DMS79 (cell line): ENCODE measurements at regions not wholly inside any gene's neighbourhood (a gene's known extent, or its start where the extent isn't known, plus 50 kb on each side); places are given as distances from the start of the nearest gene placed in this dataset.
"Not testable (repeated sequence)": the region's sequence is repeated elsewhere in the genome, so short reads cannot be mapped to it uniquely, and the experiment has no call there.

Source experiments
- DNase-seq: peaks from one replicate; lab custom pipeline; 2025; lab: John Stamatoyannopoulos, UW

DNA sequence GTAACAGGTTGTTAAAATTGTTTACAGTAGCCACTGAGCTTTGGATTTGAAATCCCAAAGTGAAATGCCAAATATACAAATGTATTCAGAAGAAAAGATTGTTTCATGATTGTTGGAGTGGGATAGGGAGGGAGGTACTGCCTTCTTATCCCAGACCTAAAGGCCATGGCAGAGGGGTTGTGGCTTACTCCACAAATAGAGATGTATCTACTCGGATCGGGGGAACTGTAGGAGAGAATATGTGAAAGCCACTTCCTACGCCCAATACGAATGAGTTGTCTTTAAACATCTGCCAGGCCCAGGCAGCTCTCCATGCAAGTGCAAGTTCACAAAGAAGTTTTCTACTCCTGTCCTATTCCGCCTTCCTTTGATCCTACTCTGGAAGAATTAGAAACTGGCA, 150.2 kb upstream of the PRSS12 start:
- DNase-seq = not testable (repeated sequence)

DNA sequence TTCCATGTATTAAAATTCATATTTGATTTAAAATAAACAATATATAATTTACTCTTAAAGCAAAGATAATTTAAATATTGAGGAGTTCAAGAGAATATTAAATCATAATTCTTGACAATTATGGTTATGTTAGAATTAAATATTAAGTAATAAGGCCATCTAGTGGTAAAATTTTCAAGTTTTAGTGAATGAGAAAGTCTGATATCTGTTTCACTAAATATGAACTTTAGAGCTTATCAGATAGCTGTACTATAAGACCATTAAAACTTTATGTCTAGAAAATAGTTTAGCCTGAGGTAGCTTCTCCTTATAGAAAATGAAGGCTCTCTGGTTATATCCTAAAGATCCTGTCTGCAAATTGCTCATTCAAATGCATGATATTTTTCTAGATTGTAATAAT, 152.1 kb upstream of the PRSS12 start:
- DNase-seq = not testable (repeated sequence)

DNA sequence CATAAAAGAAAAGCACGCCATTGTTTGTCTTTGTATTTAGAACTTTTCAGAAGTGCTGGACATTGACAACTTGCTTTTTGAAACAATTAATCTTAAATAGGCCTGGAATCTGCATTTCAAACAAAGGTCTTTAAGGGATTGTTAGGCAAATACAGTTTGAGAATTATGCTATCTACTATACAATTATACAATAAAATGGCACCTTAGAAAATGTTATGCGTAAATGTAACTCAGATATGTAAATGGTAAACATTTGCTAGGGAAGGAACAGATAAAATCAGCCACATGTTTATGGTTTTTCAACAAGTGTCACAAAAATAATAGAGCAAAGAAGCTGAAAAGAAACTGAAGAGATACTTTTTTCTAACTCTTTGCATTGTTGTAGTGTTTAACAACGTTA, 152.7 kb upstream of the PRSS12 start:
- not testable (repeated sequence) for DNase-seq

DNA sequence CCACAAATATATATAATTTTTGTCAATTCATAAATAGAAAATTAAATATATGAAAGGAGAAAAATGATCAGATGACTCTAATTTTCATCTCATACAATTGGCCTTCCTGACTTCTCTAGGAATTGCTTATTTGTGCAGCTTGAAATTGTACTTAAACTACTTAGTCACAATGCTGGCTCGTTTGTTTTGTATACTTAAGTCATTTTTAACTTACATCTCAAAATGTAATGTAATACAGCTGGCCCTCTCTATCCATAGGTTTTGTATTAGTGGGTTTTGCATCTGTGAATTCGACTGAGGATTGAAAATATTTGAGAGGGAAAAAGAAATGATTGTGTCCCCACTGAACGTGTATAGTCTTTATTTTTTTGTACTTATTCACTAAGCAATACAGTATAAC, 160.1 kb upstream of the PRSS12 start:
- not testable (repeated sequence) for DNase-seq

DNA sequence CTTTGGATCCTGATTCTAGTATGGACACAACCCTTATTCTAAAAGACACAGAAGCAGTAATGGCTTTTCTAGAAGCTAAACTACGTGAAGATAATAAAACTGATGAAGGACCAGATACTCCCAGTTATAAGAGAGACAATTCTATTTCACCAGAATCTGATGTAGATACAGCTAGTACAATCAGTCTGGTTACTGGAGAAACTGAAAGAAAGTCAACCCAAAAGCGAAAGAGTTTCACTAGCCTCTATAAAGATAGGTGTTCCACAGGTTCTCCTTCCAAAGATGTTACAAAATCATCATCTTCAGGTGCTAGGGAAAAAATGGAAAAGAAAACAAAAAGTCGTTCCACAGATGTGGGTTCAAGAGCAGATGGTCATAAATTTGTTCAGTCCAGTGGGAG, 161.5 kb upstream of the PRSS12 start:
- DNase-seq = not testable (repeated sequence)

DNA sequence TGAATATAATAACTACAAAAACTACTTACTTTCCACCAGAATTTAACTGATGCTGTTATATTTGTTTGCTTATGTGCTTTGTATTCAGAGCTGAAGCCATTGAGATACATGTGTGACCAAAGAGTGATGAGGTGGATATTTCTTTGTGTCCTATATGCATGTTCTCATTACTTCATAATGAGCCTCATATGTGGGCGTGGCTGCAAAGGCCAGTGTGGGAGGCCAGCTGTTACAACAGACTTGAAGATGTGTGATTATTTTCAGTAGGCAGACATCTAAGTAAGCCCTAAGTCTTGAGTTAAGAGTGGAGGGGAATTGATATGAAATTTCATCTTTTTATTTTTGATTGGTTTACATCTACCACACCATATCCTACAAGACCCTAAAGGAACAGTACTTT, 163.3 kb upstream of the PRSS12 start:
- DNase-seq = not testable (repeated sequence)

DNA sequence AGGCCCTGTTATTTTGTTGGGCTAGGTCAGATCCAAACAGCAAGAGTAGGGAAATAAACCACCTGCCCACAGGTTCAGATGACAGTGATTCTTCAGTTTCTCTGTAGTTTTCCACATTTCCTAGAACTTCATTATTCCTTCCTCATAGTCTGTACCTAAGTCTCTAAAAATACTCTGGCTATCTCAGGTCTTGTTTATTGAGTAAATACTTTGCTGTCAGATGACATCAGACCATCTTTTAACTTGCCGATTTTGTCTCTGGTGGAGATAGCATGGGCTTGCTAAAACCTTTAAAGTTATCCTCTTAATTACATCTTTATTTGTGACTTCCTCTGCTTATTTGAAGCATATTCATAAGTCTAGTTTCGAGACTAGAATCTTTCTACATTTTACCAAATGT, 155.1 kb upstream of the METTL14 start:
- DNase-seq = not testable (repeated sequence)

DNA sequence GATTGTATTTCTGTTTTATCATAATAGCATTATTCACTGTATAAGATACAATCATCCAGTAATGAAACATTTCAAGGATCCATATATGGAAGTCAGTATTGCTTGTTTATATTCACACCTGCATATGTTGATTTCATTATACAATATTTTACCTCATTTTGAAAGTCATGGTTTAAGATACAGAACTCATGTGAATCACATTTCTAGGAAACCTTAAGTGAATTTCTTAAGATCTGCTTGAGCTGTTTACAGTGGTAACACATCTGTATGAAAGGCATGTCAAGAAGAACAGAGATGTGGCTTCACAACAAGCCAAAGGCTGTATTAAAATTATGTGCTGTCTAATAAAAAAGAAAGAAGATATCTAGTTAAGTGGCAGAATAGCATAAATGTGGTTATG, 153.2 kb upstream of the METTL14 start:
- DNase-seq = not testable (repeated sequence)

DNA sequence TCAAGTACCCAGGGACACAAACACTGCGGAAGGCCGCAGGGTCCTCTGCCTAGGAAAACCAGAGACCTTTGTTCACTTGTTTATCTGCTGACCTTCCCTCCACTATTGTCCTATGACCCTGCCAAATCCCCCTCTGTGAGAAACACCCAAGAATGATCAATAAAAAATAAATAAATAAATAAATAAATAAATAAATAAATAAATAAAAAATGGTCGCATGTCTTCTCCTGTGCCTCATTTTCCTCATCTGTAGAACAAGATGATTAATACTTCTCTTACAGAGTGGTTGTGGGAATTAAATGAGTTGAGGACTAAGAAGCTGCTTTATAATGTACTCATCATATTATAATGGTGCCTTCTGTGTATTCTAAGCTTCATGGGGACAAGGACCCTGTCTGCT, 149.4 kb upstream of the METTL14 start:
- not testable (repeated sequence) for DNase-seq

DNA sequence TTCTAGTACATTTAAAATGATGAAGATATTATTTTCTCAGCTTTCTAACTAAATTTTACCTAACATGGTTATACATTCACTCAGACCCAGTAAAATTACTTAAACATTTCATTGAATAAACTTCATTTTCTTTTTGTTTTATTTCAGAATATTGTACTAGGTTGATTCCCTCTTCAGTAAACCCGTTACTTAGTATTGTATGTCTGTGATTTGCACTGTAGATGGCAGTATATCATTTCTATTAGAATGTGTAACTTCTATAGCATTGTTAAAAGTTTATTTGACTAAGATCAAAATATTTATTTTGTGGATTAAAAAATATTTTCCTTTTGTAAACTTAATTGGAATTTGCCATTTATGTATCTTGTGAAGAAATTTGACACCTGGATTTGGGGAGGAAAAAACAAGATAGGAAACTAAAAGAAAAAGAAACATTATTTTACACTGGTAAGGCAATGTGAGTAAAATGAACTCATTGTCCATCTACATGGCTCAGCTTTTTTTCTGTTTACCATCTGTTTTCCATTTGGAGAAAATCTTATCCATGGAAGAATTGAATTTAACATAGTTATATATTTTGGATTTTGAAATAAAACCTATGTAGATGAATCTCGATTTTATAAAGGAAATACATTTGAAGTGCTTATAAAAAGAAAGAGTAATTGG, 145.6 kb upstream of the METTL14 start:
- DNase-seq = peak; percentile 1

DNA sequence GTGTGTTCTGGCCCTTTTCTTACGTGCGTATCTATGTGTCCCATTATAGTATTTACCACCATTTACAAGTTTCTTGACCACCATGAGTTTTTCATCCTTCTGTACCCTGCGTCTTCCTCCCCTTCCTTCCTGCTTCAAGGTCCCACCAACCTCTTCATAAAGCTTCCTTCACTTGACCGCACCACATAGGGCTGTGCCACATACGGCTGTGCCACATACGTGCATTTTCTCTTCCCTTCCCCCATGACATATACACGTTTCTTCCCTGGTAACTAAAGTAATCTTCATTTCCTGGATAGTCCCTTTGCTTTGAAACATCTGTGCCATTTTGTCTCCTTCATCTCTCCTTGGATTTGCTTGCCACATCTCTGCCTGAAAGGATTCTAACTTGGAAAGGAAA, 128.6 kb upstream of the METTL14 start:
- DNase-seq = not testable (repeated sequence)

DNA sequence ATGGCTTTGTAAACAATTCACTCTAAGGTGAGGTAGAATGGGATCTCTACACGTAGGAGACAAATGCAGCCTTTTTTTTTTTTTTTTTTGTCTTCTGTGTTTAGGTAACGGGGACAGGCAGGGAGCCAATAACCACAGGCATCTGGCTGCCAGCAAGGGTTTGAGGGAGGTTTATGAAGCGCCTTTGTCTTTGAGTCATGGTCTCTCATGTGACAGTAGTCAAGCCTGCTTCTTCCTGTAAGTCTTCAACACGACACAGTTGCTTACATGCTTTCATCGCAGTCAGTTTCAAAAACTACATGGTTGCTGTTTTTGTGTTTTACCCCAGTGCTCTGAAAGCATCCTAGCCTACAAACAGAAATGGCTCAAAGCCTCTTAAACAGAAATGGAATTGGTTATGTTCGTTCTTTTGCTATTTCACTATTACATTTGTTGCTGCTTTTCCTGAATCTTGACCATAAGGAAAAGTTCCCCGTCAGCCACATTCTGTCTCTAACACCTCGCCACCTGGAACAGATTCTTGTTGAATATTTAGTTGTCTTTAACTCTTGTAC, 127.8 kb upstream of the METTL14 start:
- peak; percentile 70 for DNase-seq

DNA sequence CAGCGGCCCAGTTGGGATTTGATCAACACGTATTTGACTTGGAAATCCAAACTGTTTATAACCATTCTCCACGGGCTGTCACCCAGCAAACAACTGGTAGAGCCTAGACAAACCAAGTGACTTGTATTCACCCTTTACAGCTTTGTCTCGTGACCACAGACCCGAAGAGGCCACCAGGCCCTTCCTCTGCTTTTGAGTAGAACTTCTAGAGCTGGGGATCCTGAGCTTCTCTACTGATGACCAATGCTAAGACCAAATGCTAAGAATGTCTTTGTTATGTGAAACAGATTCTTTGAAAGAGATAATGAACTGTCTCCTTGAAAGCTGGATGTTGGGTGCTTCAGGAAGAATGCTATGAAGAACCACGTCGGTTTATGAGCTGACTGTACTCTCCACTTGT, 127.0 kb upstream of the METTL14 start:
- not testable (repeated sequence) for DNase-seq

DNA sequence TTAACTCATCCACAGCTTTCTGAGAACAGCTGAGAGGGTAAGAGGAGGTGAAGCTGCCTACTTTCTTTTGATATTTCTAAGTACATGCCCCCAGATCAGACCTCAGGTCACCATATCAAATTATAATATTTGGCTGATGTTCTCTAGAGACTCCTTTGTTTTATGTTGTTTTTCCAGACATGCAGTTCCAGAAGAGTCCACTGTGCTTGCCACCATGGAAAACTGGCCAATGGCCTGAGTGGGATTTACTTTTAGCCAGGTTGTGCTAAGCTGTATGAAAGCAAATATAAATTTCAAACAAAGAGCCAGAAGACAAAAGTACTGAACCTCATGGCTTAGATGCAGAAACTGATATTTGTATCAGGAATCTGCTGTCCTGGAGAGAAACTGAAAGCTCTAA, 123.6 kb upstream of the METTL14 start:
- not testable (repeated sequence) for DNase-seq

DNA sequence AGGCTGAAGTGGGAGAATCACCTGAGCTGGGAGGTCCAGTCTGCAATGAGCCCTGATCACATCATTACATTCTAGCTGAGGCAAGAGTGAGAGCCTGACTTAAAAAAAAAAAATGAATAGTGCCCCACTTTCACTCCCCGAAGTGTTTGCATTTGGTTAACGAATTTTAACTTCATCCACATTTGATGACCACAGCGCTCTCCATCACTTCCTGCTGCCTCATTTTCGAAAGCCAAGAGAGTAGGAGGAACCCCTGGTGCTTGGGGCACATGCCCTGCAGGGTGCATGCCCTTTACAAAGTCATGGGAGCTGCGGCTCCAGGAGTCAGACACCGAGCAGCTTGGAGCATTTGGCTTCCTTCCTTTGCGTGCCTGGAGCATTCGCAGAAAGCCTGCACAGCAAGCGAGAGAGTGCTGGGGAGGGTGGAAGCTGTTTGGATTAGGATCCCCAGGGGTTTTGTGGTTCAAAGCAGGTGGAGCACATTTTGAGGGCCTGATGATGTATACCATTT, 119.1 kb upstream of the METTL14 start:
- peak; percentile 76 for DNase-seq

DNA sequence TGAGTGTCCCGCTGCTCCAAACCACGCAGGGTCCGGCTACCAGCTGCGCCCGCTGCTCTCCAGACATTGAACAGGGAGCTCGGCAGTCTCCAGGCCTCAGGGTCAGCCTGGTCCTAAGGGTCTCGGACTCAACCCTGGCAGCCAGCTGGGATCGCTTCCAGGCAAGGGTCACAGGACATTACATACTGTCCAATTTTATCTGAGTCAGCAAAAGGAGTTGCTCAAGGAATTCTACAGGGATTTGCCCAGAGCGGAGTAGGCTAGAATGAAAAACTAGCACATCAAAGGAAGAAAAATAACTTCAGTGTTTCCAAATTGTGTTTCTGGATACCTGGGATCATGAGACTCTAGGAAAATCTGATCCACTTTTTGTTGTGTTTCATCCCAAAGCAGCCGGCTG, 112.2 kb upstream of the METTL14 start:
- not testable (repeated sequence) for DNase-seq

DNA sequence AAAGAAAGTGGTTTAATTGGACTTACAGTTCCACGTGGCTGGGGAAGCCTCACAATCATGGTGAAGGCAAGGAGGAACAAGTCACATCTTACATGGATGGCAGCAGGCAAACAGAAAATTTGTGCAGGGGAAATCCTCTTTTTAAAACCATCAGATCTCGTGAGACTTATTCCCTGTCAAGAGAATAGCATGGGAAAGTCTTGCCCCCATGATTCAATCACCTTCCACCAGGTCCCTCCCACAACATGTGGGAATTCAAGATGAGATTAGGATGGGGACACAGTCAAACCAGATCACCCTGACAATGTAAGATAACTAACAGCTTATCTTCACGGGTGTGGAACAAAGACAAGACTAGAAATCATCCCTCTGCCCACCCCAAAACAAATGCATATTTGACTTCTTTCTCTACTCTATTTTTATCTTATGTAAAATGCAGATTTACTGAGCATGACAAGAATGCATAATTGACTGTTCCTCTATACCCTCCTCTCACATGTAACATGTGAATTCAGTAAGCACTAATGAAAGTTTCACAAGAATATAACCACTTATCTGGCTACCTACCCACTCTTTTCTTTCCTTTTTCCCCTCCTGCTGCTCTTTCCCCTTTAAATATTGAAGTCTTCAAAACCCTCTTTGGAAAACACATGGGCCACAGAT, 110.8 kb upstream of the METTL14 start:
- DNase-seq = not testable (repeated sequence)

DNA sequence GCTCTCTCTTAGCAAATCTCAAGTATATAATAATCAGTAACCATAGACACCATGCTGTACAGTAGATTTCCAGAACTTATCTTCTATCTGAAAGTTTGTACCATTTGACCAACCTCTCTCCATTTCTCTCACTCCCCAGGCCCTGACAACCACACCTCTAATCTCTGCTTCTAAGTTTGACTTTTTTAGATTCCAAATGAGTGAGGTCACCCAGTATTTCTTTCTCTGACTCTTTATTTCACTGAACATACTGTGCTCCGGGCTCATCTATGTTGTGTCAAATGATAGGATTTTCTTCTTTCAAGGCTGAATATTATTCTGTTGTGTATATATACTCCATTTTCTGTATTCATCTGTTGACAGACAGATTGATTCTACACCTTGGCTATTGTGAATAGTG, 110.1 kb upstream of the METTL14 start:
- DNase-seq = not testable (repeated sequence)

DNA sequence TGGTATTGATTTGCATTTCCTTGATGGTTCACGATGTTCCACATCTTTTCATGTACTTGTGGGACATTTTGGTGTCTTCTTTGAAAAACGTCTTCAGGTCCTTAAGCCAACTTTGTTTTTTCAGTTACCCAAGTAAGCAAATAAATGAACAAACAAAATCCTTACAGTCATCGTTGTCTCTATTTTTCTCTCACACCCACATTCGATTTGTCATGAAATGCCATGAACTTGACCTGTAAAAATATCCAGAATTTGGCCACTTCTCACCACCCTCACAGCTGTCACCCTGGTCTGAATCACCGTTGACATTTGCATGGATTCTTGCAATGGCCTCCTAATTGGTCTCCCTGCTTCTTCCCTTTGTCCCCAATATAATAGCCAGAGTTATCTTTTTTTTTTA, 109.5 kb upstream of the METTL14 start:
- not testable (repeated sequence) for DNase-seq

DNA sequence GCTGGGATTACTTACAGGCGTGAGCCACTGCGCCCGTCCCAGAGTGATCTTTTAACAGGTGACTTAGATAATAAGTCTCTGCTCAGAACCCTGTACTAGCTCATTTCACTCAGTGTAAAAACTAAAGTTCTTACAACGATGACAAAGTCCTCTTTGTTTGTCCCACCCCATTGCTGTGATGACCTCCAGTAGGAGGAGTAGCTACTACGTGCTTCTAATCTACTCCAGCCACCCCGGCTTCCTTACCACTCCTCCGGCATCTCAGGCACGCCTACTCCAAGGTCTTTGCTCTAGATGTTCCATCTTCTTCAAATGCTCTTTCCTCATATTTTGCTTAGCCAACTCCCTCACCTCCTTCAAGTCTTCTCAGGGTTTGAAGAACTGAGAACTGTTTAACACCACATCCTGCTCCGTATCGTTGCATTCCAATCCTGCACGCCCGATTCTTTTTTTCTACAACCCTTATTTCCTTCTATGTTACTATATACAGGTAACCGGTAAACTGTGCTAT, 108.4 kb upstream of the METTL14 start:
- not testable (repeated sequence) for DNase-seq

DNA sequence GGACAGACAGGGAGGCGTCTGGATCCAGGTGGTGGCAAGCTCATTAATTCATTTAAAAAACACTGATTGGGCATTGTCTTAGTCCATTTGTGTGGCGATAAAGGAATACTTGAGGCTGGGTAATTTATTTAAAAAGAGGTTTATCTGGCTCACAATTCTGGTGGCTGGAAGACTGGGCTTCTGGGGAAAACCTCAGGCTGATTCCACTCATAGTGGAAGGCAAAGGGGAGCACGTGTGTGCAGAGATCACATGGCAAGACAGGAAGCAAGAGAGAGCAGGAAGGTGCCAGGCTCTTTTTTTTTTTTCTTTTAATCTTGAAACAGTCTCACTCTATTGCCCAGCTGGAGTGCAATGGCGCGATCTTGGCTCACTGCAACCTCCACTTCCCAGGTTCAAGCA, 100.2 kb upstream of the METTL14 start:
- no peak for DNase-seq

DNA sequence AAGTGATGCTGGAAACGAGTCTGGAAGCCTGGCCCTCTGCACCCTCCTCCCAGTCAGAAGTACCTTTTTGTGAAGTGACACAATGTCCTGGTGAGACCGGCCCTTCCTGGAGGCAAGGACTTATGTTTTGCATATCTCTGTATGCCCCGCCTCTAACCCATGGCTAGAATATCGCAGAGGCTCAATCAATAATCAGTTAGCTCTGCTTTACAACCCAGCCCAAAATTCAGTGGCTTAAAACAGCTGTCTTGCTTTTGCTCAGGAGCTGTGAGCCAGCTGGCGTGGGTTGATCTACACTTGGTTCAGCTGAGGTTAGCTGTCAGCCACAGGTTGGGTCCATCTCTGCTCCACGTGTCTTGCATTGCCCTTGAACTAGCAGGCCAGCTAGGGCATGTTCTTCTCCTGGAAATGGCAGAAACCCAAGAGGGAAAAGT, 98.8 kb upstream of the METTL14 start:
- peak; percentile 17 for DNase-seq
